ENCODE measurements at regions not wholly inside any gene's neighbourhood (a gene's known extent, or its start where the extent isn't known, plus 50 kb on each side); places are given as distances from the start of the nearest gene placed in this dataset.

DNA sequence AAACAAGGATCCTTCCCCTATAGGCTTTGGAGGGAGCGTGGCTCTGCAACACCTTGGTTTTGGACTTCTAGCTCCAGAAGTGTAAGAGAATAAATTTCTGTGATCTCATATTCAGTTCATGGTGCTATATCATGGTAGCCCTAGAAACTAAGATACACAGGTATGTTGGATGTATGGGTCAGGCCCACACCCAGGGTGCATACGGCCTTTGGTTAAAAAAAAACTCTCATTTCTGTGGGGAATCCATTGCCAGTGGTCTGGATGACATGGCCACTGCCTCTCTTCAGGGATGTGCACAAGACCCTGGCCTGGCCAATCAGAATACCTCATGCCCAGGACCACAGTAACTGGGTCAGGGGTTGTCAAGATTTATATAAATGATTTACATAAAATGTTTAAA is 56.8 kb upstream of the CD34 start:
- DNase-seq (no peak), FAIRE-seq (no peak), ATAC-seq (no peak)
- Histone ChIP-seq H3K4me3 (no peak overlapping the region), H3K27ac (no peak overlapping the region), H3K9me3 (no peaks in the 10 kb centered on the region), H3K4me1 (peaks cover 6 to 12% (median 10%) of the 10 kb centered on the region in 3 donors), H3K36me3 (no peaks in the 10 kb centered on the region), H3K27me3 (no peaks in the 10 kb centered on the region)
- 90 to 91% methylated on average over 2 of the region's 2 CpGs for WGBS, 2 donors
- intact Hi-C loops (cut with DNase I): loop anchor here in 1 of 3 donors (10.0 kb wide), 1 partner anchor 143 kb away; no protein-coding TSS in a partner anchor
- TF ChIP-seq, protein P1, sequence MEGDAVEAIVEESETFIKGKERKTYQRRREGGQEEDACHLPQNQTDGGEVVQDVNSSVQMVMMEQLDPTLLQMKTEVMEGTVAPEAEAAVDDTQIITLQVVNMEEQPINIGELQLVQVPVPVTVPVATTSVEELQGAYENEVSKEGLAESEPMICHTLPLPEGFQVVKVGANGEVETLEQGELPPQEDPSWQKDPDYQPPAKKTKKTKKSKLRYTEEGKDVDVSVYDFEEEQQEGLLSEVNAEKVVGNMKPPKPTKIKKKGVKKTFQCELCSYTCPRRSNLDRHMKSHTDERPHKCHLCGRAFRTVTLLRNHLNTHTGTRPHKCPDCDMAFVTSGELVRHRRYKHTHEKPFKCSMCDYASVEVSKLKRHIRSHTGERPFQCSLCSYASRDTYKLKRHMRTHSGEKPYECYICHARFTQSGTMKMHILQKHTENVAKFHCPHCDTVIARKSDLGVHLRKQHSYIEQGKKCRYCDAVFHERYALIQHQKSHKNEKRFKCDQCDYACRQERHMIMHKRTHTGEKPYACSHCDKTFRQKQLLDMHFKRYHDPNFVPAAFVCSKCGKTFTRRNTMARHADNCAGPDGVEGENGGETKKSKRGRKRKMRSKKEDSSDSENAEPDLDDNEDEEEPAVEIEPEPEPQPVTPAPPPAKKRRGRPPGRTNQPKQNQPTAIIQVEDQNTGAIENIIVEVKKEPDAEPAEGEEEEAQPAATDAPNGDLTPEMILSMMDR (IDR thresholded peaks at IDR 0.05): no peak

DNA sequence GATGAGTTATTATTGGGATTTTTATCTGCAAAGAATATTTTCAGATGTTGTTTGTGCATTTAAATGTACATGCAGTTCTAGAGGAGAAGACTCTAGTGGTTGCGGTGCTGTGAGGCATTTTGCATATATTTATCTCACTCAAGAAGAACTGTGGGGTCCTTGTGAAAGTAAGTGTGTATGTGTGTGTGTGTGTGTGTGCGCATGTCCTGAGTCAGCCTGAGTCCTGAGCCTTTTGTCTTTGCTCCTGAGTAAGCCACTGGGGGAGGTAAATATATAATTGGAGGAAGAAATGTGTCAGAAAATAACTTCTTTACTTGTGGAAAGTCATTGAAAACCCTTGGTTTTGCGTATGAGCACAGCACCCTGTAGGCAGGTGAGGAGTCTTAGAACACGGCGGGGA is 55.6 kb upstream of the CD34 start:
- Histone ChIP-seq H3K27me3 (no peaks in the 10 kb centered on the region), H3K4me3 (no peak overlapping the region), H3K4me1 (peaks cover 6 to 15% (median 14%) of the 10 kb centered on the region in 3 donors), H3K36me3 (no peaks in the 10 kb centered on the region), H3K27ac (no peak overlapping the region), H3K9me3 (no peaks in the 10 kb centered on the region)
- DNase-seq (no peak), ATAC-seq (no peak), FAIRE-seq (no peak)
- 90 to 91% methylated on average over 5 of the region's 5 CpGs for WGBS, 2 donors
- TF ChIP-seq, protein P1 (IDR thresholded peaks at IDR 0.05): no peak
- intact Hi-C loops (cut with DNase I): loop anchor here in 1 of 3 donors (10.0 kb wide), 1 partner anchor 142 kb away; no protein-coding TSS in a partner anchor

DNA sequence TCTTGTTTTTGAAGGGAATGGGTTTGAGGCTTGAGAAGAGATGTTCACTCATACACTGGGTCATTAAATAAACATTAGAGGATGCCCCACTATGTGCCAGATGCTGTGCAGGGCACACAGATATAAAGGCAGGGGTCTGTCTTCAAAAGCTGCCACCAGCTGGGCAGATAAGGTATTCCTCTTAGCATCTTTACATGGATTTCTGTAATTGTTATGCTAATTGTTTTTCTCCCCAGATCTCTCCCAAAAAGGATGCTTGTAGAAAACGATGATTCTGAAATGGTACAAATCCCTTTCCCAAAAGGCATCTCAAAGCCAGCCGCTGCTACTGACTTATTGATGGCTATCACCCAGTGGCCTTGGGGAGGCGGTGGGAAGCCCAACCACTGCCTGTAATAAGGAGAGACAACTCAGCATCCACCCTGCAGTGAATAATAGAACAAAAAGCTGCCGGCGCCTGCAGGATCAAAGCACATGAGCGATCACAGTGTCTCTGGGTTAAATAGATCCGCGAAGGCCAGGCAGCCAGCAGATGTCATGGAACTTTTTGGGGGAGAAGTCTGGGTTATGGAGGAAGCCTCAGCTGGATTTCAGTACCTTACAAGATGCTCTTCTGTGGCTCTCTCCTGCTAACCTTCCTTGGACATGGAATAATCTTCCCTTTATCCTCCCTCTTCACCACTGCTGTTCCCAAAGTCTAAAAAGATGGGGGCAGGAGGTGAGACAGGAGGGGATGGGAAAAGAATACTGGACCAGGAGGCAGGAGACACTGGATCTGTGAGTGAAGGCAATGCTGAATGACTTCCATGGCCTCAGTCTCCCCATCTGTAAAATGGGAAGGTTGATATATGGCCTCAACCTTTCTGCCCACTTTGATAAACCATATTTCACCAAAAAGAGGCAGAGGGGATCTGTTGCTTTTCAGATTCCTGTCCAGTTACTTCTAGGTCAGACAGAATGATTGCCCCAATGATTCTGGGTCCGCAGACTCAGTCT is 54.8 kb upstream of the CD34 start:
- intact Hi-C loops (cut with DNase I): loop anchor here in 1 of 3 donors (10.0 kb wide), 1 partner anchor 141 kb away; no protein-coding TSS in a partner anchor
- Histone ChIP-seq H3K4me3 (no peak overlapping the region), H3K9me3 (no peaks in the 10 kb centered on the region), H3K27ac (peak overlapping the region in 1 of 4 donors; percentile 6), H3K36me3 (no peaks in the 10 kb centered on the region), H3K4me1 (peaks cover 6 to 15% (median 14%) of the 10 kb centered on the region in 3 donors), H3K27me3 (no peaks in the 10 kb centered on the region)
- WGBS, 2 donors: 71 to 78% methylated on average over 9 of the region's 9 CpGs
- no peak for FAIRE-seq
- no peak for ATAC-seq
- DNase-seq: no peak
- TF ChIP-seq, protein P1 (IDR thresholded peaks at IDR 0.05): no peak

DNA sequence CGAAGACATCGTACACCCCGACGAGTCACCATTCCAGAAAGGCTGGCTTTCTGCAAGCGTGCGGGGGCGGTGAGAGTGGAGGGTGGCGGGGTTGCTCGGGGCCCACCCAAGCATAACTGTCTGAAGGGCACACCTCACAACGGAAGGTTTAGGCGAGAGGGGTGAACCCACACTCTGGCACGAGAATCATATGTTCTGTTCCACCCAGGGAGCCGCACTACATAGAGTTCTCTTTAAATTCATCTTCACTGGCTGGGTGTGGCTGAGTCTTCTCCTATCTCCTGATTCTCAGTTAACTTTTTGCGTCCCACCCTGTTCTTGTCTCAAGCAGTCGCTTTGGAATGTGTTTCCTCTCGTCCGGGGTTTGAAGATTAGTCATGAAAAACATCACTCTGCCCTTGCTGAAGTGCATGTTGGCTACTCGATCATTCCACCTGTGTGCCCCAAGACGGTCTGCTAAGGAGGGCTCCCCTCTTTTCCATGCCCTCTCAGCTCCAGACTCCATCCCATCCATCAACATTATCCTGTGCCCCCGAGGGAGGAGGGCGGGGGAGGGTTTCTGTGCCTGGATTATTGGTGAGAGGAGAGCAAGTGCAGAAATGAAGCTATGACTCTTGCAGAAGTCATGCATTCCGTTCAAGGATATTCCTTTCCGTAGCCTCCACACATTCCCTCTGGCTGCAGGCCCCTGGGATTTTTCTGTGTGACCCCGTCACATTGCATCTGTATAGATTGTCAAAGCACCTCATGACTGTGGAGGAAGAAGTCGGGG is 53.5 kb upstream of the CD34 start:
- H3K4me3 ChIP-seq: peak overlapping the region in 1 of 4 donors; percentile 57
- ATAC-seq: peak in 2 of 4 donors; percentile 0 to 1
- no peaks in the 10 kb centered on the region for H3K27me3 ChIP-seq
- TF ChIP-seq, protein P1 (IDR thresholded peaks at IDR 0.05): no peak
- FAIRE-seq: no peak
- DNase-seq: no peak
- H3K4me1 ChIP-seq: peaks cover 6 to 15% (median 14%) of the 10 kb centered on the region in 3 donors
- 69 to 74% methylated on average over 25 of the region's 25 CpGs for WGBS, 2 donors
- H3K27ac ChIP-seq: peak overlapping the region; percentile 72 to 98 (median 92)
- no peaks in the 10 kb centered on the region for H3K9me3 ChIP-seq
- no peaks in the 10 kb centered on the region for H3K36me3 ChIP-seq
- intact Hi-C loops (cut with DNase I): loop anchor here in 2 of 3 donors (5.0 to 10.0 kb wide), 2 partner anchors 77 to 140 kb away; no protein-coding TSS in a partner anchor

All from pancreas (tissue), 10 donors.